ENCODE measurements at regions not wholly inside any gene's neighbourhood (a gene's known extent, or its start where the extent isn't known, plus 50 kb on each side); places are given as distances from the start of the nearest gene placed in this dataset.

DNA sequence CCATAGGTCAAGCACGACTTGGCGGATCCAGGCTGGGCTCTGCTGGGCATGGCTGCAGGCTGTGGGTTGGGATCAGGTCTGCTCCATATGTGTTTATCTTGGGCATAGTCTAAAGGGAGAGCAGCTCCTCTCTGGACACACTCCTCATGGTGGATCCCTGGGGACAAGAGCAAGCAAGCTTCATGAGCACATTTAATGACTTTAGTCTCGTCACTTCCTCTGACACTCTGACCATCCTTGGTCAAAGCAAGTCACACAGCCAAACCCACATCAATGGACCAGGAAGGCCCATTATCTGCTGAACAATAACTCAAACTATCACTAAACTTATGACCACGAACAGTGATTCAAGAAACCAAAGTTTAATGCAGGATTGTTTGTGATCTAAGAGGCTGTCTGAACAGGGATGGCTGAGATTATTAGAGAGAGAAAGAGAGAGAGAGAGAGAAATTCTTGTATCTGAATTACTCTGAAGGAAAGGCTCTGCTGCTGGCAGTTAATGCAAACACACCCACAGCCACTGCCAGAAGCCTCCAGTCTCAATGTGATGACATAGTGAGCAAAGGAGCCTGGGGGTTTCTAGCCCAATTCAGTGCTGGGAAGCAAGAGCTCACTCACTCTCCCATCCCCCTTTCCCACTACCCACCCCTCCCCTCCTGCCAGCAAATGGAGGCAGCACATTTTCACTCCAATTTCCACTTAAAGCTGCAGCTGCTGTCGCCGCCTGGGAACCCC is 490.2 kb upstream of the SULF2 start:
- DNase-seq = no peak

GRCh38 chr20:48273843-48274242 is 488.6 kb upstream of the SULF2 start:
- DNase-seq (no peak), ATAC-seq (no peak)
- Histone ChIP-seq H3K4me3 (no peak overlapping the region), H3K36me3 (ENCODE audit: low read depth) (no peaks in the 10 kb centered on the region), H3K9me3 (no peaks in the 10 kb centered on the region), H3K4me1 (ENCODE audit: low read depth) (no peaks in the 10 kb centered on the region)
- TF ChIP-seq, protein P1, sequence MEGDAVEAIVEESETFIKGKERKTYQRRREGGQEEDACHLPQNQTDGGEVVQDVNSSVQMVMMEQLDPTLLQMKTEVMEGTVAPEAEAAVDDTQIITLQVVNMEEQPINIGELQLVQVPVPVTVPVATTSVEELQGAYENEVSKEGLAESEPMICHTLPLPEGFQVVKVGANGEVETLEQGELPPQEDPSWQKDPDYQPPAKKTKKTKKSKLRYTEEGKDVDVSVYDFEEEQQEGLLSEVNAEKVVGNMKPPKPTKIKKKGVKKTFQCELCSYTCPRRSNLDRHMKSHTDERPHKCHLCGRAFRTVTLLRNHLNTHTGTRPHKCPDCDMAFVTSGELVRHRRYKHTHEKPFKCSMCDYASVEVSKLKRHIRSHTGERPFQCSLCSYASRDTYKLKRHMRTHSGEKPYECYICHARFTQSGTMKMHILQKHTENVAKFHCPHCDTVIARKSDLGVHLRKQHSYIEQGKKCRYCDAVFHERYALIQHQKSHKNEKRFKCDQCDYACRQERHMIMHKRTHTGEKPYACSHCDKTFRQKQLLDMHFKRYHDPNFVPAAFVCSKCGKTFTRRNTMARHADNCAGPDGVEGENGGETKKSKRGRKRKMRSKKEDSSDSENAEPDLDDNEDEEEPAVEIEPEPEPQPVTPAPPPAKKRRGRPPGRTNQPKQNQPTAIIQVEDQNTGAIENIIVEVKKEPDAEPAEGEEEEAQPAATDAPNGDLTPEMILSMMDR (IDR thresholded peaks at IDR 0.05) = no peak
- intact Hi-C loops (cut with DNase I, micrococcal nuclease) = no loop called here

More for the DNA sequence above, 490.2 kb upstream of the SULF2 start:
- ATAC-seq = no peak
- Histone ChIP-seq H3K9me3 (no peaks in the 10 kb centered on the region), H3K4me1 (ENCODE audit: low read depth) (no peaks in the 10 kb centered on the region), H3K36me3 (ENCODE audit: low read depth) (no peaks in the 10 kb centered on the region), H3K4me3 (no peak overlapping the region)
- intact Hi-C loops (cut with DNase I, micrococcal nuclease) = no loop called here
- TF ChIP-seq, protein P1 (IDR thresholded peaks at IDR 0.05) = no peak

DNA sequence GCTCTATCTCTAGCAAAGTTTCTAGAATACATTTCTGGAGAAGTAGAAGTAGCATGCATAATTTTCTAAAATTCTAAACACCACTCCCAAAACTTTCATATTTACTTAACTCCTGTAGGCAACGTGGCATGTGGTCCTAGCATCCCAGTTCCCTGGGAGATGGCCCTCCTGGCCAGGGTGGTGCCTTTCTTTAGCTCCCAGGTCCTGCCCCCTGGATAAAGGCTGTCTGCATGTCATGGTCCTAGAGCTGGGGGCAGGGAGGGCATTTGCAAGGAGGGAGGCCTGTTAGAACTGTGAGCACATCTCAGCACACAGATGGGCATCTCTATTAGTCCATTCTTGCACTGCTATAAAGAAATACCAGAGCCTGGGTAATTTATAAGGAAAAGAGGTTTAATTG is 485.6 kb upstream of the SULF2 start:
- no peak for DNase-seq
- Histone ChIP-seq H3K4me3 (no peak overlapping the region), H3K4me1 (ENCODE audit: low read depth) (no peaks in the 10 kb centered on the region), H3K9me3 (no peaks in the 10 kb centered on the region), H3K36me3 (ENCODE audit: low read depth) (no peaks in the 10 kb centered on the region)
- intact Hi-C loops (cut with DNase I, micrococcal nuclease) = no loop called here
- TF ChIP-seq, protein P1 (IDR thresholded peaks at IDR 0.05) = no peak
- no peak for ATAC-seq

DNA sequence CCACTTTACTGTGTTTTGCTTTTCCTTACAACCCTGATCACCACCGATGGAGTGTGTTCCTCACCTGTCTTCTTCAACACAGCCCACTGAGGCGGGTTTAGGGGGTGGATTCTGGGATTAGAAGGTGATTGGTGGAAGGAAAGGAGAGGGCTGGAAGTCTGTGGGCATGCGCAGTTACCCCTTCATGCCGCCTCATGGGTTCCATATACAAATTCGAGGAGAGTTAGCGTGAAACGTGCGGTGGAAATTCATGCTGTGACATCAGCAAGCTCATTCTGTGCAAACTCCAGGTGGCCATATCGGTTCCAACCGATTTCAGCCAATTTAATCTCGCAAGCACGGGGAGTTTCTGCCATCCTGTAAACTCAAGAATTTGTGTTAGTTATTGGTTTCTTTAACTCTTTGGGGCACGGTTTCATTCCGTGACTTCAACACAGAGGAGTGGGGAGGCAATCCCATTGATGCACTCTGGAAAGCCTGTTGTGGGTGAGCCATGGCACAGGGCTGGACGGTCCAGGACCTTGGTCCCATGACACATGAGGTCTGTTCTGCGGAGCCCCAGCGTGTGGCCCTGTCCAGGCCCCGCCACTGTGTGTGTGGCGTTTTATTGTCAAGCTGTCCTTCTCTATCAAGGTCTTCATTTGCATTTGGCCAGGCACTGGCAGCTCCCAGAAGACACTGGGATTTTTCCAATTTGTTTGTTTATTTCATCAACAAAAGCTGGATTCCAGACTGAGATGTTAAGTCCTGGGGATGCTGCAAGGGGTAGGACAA is 482.8 kb upstream of the SULF2 start:
- H3K4me1 ChIP-seq (ENCODE audit: low read depth) = no peaks in the 10 kb centered on the region
- no peaks in the 10 kb centered on the region for H3K9me3 ChIP-seq
- intact Hi-C loops (cut with DNase I, micrococcal nuclease) = no loop called here
- no peak overlapping the region for H3K4me3 ChIP-seq
- H3K36me3 ChIP-seq (ENCODE audit: low read depth) = no peaks in the 10 kb centered on the region
- TF ChIP-seq, protein P1 (IDR thresholded peaks at IDR 0.05) = no peak
- DNase-seq (no peak), ATAC-seq (no peak)

DNA sequence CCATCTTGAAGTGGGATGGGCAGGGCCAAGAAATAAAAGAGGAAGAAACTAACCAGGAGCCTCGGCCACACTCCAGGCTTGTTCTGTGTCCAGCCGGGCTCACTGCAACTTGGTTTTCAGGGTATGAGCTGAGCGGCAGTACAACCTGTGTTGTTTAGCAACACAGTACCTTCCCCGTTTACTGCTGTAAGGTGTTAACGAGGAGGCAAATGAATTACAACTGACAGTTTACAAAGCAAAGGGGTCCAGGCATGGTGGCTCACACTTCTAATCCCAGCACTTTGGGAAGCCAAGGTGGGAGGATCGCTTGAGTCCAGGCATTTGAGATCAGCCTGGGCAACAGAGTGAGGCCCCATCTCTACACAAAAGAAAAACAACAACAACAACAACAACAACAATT is 481.3 kb upstream of the SULF2 start:
- no peak for ATAC-seq
- Histone ChIP-seq H3K4me1 (ENCODE audit: low read depth) (no peaks in the 10 kb centered on the region), H3K4me3 (no peak overlapping the region), H3K36me3 (ENCODE audit: low read depth) (no peaks in the 10 kb centered on the region), H3K9me3 (no peaks in the 10 kb centered on the region)
- intact Hi-C loops (cut with DNase I, micrococcal nuclease) = no loop called here
- TF ChIP-seq, protein P1 (IDR thresholded peaks at IDR 0.05) = no peak
- DNase-seq = no peak
